ENCODE measurements at regions not wholly inside any gene's neighbourhood (a gene's known extent, or its start where the extent isn't known, plus 50 kb on each side); places are given as distances from the start of the nearest gene placed in this dataset.
A peak's percentile ranks its signal among the peaks of the same experiment; 100 is the strongest.
"Not testable (repeated sequence)": the region's sequence is repeated elsewhere in the genome, so short reads cannot be mapped to it uniquely, and the experiment has no call there.

- Histone ChIP-seq H3K27ac (ENCODE audit: low read depth, low read length, severe bottlenecking) (no peak overlapping the region), H3K4me3 (ENCODE audit: extremely low read depth, insufficient read depth, low read length, poor library complexity, severe bottlenecking) (no peak overlapping the region), H3K9me3 (ENCODE audit: control insufficient read depth, low read length) (no peaks in the 10 kb centered on the region), H3K4me1 (ENCODE audit: control insufficient read depth, insufficient read depth, low read length, poor library complexity, severe bottlenecking) (peaks cover 31% of the 10 kb centered on the region), H3K36me3 (ENCODE audit: control insufficient read depth, insufficient read depth, low read length) (no peaks in the 10 kb centered on the region)
- 49 to 68% methylated on average over 3 to 4 of the region's 4 CpGs for WGBS, 2 experiments (ENCODE audit: insufficient coverage in 2 of 2)
Measured at GRCh38 chr16:86884390-86884650, 306.0 kb downstream of the FOXL1 start.

GRCh38 chr16:86885139-86885538, 306.8 kb downstream of the FOXL1 start:
- 96 to 98% methylated on average over 5 to 6 of the region's 6 CpGs for WGBS, 2 experiments (ENCODE audit: insufficient coverage in 2 of 2)
- Histone ChIP-seq H3K4me1 (ENCODE audit: control insufficient read depth, insufficient read depth, low read length, poor library complexity, severe bottlenecking) (peaks cover 31% of the 10 kb centered on the region), H3K4me3 (ENCODE audit: extremely low read depth, insufficient read depth, low read length, poor library complexity, severe bottlenecking) (no peak overlapping the region), H3K9me3 (ENCODE audit: control insufficient read depth, low read length) (no peaks in the 10 kb centered on the region), H3K27ac (ENCODE audit: low read depth, low read length, severe bottlenecking) (no peak overlapping the region), H3K36me3 (ENCODE audit: control insufficient read depth, insufficient read depth, low read length) (no peaks in the 10 kb centered on the region)

- Histone ChIP-seq H3K4me3 (ENCODE audit: extremely low read depth, insufficient read depth, low read length, poor library complexity, severe bottlenecking) (no peak overlapping the region), H3K9me3 (ENCODE audit: control insufficient read depth, low read length) (no peaks in the 10 kb centered on the region), H3K4me1 (ENCODE audit: control insufficient read depth, insufficient read depth, low read length, poor library complexity, severe bottlenecking) (peaks cover 31% of the 10 kb centered on the region), H3K36me3 (ENCODE audit: control insufficient read depth, insufficient read depth, low read length) (no peaks in the 10 kb centered on the region), H3K27ac (ENCODE audit: low read depth, low read length, severe bottlenecking) (peak overlapping the region; percentile 29)
- 50 to 89% methylated on average over 1 of the region's 1 CpG for WGBS, 2 experiments (ENCODE audit: insufficient coverage in 2 of 2)
Measured at GRCh38 chr16:86886651-86887050, 308.3 kb downstream of the FOXL1 start.

- peak overlapping the region; percentile 36 for H3K27ac ChIP-seq (ENCODE audit: low read depth, low read length, severe bottlenecking)
- peaks cover 35% of the 10 kb centered on the region for H3K4me1 ChIP-seq (ENCODE audit: control insufficient read depth, insufficient read depth, low read length, poor library complexity, severe bottlenecking)
- no peaks in the 10 kb centered on the region for H3K36me3 ChIP-seq (ENCODE audit: control insufficient read depth, insufficient read depth, low read length)
- 91 to 93% methylated on average over 8 of the region's 8 CpGs for WGBS, 2 experiments (ENCODE audit: insufficient coverage in 2 of 2)
- no peak overlapping the region for H3K4me3 ChIP-seq (ENCODE audit: extremely low read depth, insufficient read depth, low read length, poor library complexity, severe bottlenecking)
- no peaks in the 10 kb centered on the region for H3K9me3 ChIP-seq (ENCODE audit: control insufficient read depth, low read length)
Measured at GRCh38 chr16:86887416-86887815, 309.1 kb downstream of the FOXL1 start.

- H3K27ac ChIP-seq (ENCODE audit: low read depth, low read length, severe bottlenecking), result no peak overlapping the region
- 50 to 75% methylated on average over 1 of the region's 4 CpGs for WGBS, 2 experiments (ENCODE audit: insufficient coverage in 2 of 2)
- no peaks in the 10 kb centered on the region for H3K36me3 ChIP-seq (ENCODE audit: control insufficient read depth, insufficient read depth, low read length)
- H3K4me3 ChIP-seq (ENCODE audit: extremely low read depth, insufficient read depth, low read length, poor library complexity, severe bottlenecking), result no peak overlapping the region
- H3K4me1 ChIP-seq (ENCODE audit: control insufficient read depth, insufficient read depth, low read length, poor library complexity, severe bottlenecking), result peaks cover 43% of the 10 kb centered on the region
- no peaks in the 10 kb centered on the region for H3K9me3 ChIP-seq (ENCODE audit: control insufficient read depth, low read length)
Measured at GRCh38 chr16:86888231-86889053, 310.1 kb downstream of the FOXL1 start.

- H3K36me3 ChIP-seq (ENCODE audit: control insufficient read depth, insufficient read depth, low read length); H3K27ac ChIP-seq (ENCODE audit: low read depth, low read length, severe bottlenecking); H3K9me3 ChIP-seq (ENCODE audit: control insufficient read depth, low read length); H3K4me3 ChIP-seq (ENCODE audit: extremely low read depth, insufficient read depth, low read length, poor library complexity, severe bottlenecking): not testable (repeated sequence)
- H3K4me1 ChIP-seq (ENCODE audit: control insufficient read depth, insufficient read depth, low read length, poor library complexity, severe bottlenecking), result peaks cover 38% of the 10 kb centered on the region
- WGBS, 2 experiments (ENCODE audit: insufficient coverage in 2 of 2), result 91 to 100% methylated on average over 1 of the region's 1 CpG
Measured at GRCh38 chr16:86889054-86889366, 310.7 kb downstream of the FOXL1 start.

- WGBS, 2 experiments (ENCODE audit: insufficient coverage in 2 of 2), result 93 to 95% methylated on average over 3 of the region's 3 CpGs
- Histone ChIP-seq H3K4me3 (ENCODE audit: extremely low read depth, insufficient read depth, low read length, poor library complexity, severe bottlenecking) (no peak overlapping the region), H3K36me3 (ENCODE audit: control insufficient read depth, insufficient read depth, low read length) (no peaks in the 10 kb centered on the region), H3K9me3 (ENCODE audit: control insufficient read depth, low read length) (no peaks in the 10 kb centered on the region), H3K4me1 (ENCODE audit: control insufficient read depth, insufficient read depth, low read length, poor library complexity, severe bottlenecking) (peaks cover 32% of the 10 kb centered on the region), H3K27ac (ENCODE audit: low read depth, low read length, severe bottlenecking) (no peak overlapping the region)
Measured at GRCh38 chr16:86889974-86890373, 311.6 kb downstream of the FOXL1 start.

- WGBS, 2 experiments (ENCODE audit: insufficient coverage in 2 of 2), result 97 to 100% methylated on average over 4 to 5 of the region's 7 CpGs
- H3K27ac ChIP-seq (ENCODE audit: low read depth, low read length, severe bottlenecking), result no peak overlapping the region
- no peaks in the 10 kb centered on the region for H3K9me3 ChIP-seq (ENCODE audit: control insufficient read depth, low read length)
- H3K4me1 ChIP-seq (ENCODE audit: control insufficient read depth, insufficient read depth, low read length, poor library complexity, severe bottlenecking), result peaks cover 38% of the 10 kb centered on the region
- no peak overlapping the region for H3K4me3 ChIP-seq (ENCODE audit: extremely low read depth, insufficient read depth, low read length, poor library complexity, severe bottlenecking)
- H3K36me3 ChIP-seq (ENCODE audit: control insufficient read depth, insufficient read depth, low read length), result no peaks in the 10 kb centered on the region
Measured at GRCh38 chr16:86891121-86891520, 312.8 kb downstream of the FOXL1 start.

GRCh38 chr16:86891631-86892030, 313.3 kb downstream of the FOXL1 start:
- WGBS, 2 experiments (ENCODE audit: insufficient coverage in 2 of 2), result 95 to 98% methylated on average over 9 to 12 of the region's 12 CpGs
- H3K27ac ChIP-seq (ENCODE audit: low read depth, low read length, severe bottlenecking), result no peak overlapping the region
- no peak overlapping the region for H3K4me3 ChIP-seq (ENCODE audit: extremely low read depth, insufficient read depth, low read length, poor library complexity, severe bottlenecking)
- H3K36me3 ChIP-seq (ENCODE audit: control insufficient read depth, insufficient read depth, low read length), result no peaks in the 10 kb centered on the region
- H3K9me3 ChIP-seq (ENCODE audit: control insufficient read depth, low read length), result no peaks in the 10 kb centered on the region
- peaks cover 38% of the 10 kb centered on the region for H3K4me1 ChIP-seq (ENCODE audit: control insufficient read depth, insufficient read depth, low read length, poor library complexity, severe bottlenecking)

- Histone ChIP-seq H3K36me3 (ENCODE audit: control insufficient read depth, insufficient read depth, low read length) (no peaks in the 10 kb centered on the region), H3K27ac (ENCODE audit: low read depth, low read length, severe bottlenecking) (no peak overlapping the region), H3K4me1 (ENCODE audit: control insufficient read depth, insufficient read depth, low read length, poor library complexity, severe bottlenecking) (peaks cover 34% of the 10 kb centered on the region), H3K4me3 (ENCODE audit: extremely low read depth, insufficient read depth, low read length, poor library complexity, severe bottlenecking) (no peak overlapping the region), H3K9me3 (ENCODE audit: control insufficient read depth, low read length) (no peaks in the 10 kb centered on the region)
- 97 to 98% methylated on average over 5 to 6 of the region's 6 CpGs for WGBS, 2 experiments (ENCODE audit: insufficient coverage in 2 of 2)
Measured at GRCh38 chr16:86892509-86892908, 314.2 kb downstream of the FOXL1 start.

- WGBS, 2 experiments (ENCODE audit: insufficient coverage in 2 of 2), result 90 to 98% methylated on average over 5 to 6 of the region's 10 CpGs
- H3K9me3 ChIP-seq (ENCODE audit: control insufficient read depth, low read length), result no peaks in the 10 kb centered on the region
Measured at GRCh38 chr16:86893506-86893905, 315.2 kb downstream of the FOXL1 start.

More at GRCh38 chr16:86893506-86893905, 315.2 kb downstream of the FOXL1 start:
- H3K27ac ChIP-seq (ENCODE audit: low read depth, low read length, severe bottlenecking), result no peak overlapping the region
- H3K36me3 ChIP-seq (ENCODE audit: control insufficient read depth, insufficient read depth, low read length), result no peaks in the 10 kb centered on the region
- peaks cover 32% of the 10 kb centered on the region for H3K4me1 ChIP-seq (ENCODE audit: control insufficient read depth, insufficient read depth, low read length, poor library complexity, severe bottlenecking)
- no peak overlapping the region for H3K4me3 ChIP-seq (ENCODE audit: extremely low read depth, insufficient read depth, low read length, poor library complexity, severe bottlenecking)
